Liver (tissue), 8 donors: ENCODE measurements at regions not wholly inside any gene's neighbourhood (a gene's known extent, or its start where the extent isn't known, plus 50 kb on each side); places are given as distances from the start of the nearest gene placed in this dataset.

Experiments
- DNase-seq: peaks from one replicate; pipeline ENCODE4 v3.0.0-alpha.2; 2017; ENCODE audit warnings: low spot score
- H3K27ac ChIP-seq, 2 donors: one replicate each; pipeline ENCODE4 v1.7.0; 2013; ENCODE audit warnings: inconsistent platforms in 2 of 2, low read length in 2 of 2, control low read depth in 1 of 2, low read depth in 1 of 2, mild to moderate bottlenecking in 1 of 2
- H3K27me3 ChIP-seq, 4 donors: one replicate each; pipeline versions ENCODE4 v1.6.1 to v1.7.0; 2013; ENCODE audit warnings: low read length in 3 of 4, inconsistent platforms in 1 of 4, mild to moderate bottlenecking in 1 of 4, moderate library complexity in 1 of 4; ENCODE audit not compliant: control insufficient read depth in 4 of 4, insufficient read depth in 4 of 4
- H3K36me3 ChIP-seq, 4 donors: one replicate each; pipeline versions ENCODE4 v1.6.1 to v1.7.0; 2013; ENCODE audit warnings: low read length in 3 of 4, mild to moderate bottlenecking in 3 of 4, low read depth in 1 of 4, moderate library complexity in 1 of 4; ENCODE audit not compliant: control insufficient read depth in 4 of 4, insufficient read depth in 3 of 4
- H3K4me1 ChIP-seq, 4 donors: one replicate each; pipeline versions ENCODE4 v1.6.1 to v1.7.0; 2013; ENCODE audit warnings: low read length in 3 of 4, mild to moderate bottlenecking in 3 of 4, moderate library complexity in 1 of 4; ENCODE audit not compliant: control insufficient read depth in 4 of 4, insufficient read depth in 4 of 4
- H3K4me3 ChIP-seq, 3 donors: one replicate each; pipeline versions ENCODE4 v1.6.1 to v1.7.0; 2013; ENCODE audit warnings: low read length in 3 of 3, control low read depth in 1 of 3, low read depth in 1 of 3, mild to moderate bottlenecking in 1 of 3
- H3K9ac ChIP-seq, 2 donors: one replicate each; pipeline ENCODE4 v1.7.0; 2013; ENCODE audit warnings: low read length in 2 of 2, mild to moderate bottlenecking in 2 of 2, moderate library complexity in 2 of 2, control low read depth in 1 of 2, low read depth in 1 of 2
- H3K9me3 ChIP-seq, 4 donors: one replicate each; pipeline versions ENCODE4 v1.6.1 to v1.7.0; 2013; ENCODE audit warnings: low read length in 3 of 4; ENCODE audit not compliant: control insufficient read depth in 4 of 4
- EGR1 ChIP-seq, 2 donors: IDR thresholded peaks; 2 replicates each; pipeline ENCODE4 v1.6.1; 2016 to 2018; ENCODE audit warnings: antibody characterized with exemption in 2 of 2, low read depth in 2 of 2
- FOXA1 ChIP-seq: IDR thresholded peaks from 2 replicates; pipeline ENCODE4 v1.6.1; 2016; ENCODE audit warnings: antibody characterized with exemption
- FOXA2 ChIP-seq: IDR thresholded peaks from 2 replicates; pipeline ENCODE4 v1.6.1; 2016; ENCODE audit warnings: antibody characterized with exemption
- GABPA ChIP-seq, 2 donors: IDR thresholded peaks in 1 of 2; conservative IDR thresholded peaks in 1 of 2; 2 replicates each; pipeline ENCODE4 v1.6.1; 2016; ENCODE audit warnings: antibody characterized with exemption in 2 of 2, mild to moderate bottlenecking in 1 of 2, moderate library complexity in 1 of 2
- HNF4A ChIP-seq, 2 donors: conservative IDR thresholded peaks; 2 replicates each; pipeline ENCODE4 v1.6.1; 2016; ENCODE audit warnings: antibody characterized with exemption in 2 of 2, mild to moderate bottlenecking in 2 of 2
- HNF4G ChIP-seq: IDR thresholded peaks from 2 replicates; pipeline ENCODE4 v1.6.1; 2016; ENCODE audit warnings: antibody characterized with exemption
- NR2F2 ChIP-seq: IDR thresholded peaks from 2 replicates; pipeline ENCODE4 v1.6.1; 2016; ENCODE audit warnings: antibody characterized with exemption
- RAD21 ChIP-seq, 2 donors: IDR thresholded peaks; 2 replicates each; pipeline ENCODE4 v1.6.1; 2016; ENCODE audit warnings: antibody characterized with exemption in 2 of 2, mild to moderate bottlenecking in 2 of 2
- REST ChIP-seq: IDR thresholded peaks from 2 replicates; pipeline ENCODE4 v1.6.1; 2016; ENCODE audit warnings: antibody characterized with exemption, mild to moderate bottlenecking
- RXRA ChIP-seq, 2 donors: IDR thresholded peaks; 2 replicates each; pipeline ENCODE4 v1.6.1; 2017 to 2018; ENCODE audit warnings: antibody characterized with exemption in 2 of 2, mild to moderate bottlenecking in 1 of 2
- SP1 ChIP-seq: IDR thresholded peaks from 2 replicates; pipeline ENCODE4 v1.6.1; 2018; ENCODE audit warnings: antibody characterized with exemption, mild to moderate bottlenecking
- TAF1 ChIP-seq: conservative IDR thresholded peaks from 2 replicates; pipeline ENCODE4 v1.6.1; 2016; ENCODE audit warnings: antibody characterized with exemption, mild to moderate bottlenecking
- YY1 ChIP-seq: IDR thresholded peaks from 2 replicates; pipeline ENCODE4 v1.6.1; 2016; ENCODE audit warnings: antibody characterized with exemption, mild to moderate bottlenecking
- WGBS: extraction: QIAGEN DNeasy Blood & Tissue Kit; methylation state at CpG from one replicate; pipeline ENCODE4 v1.1.7; 2013; 5-methylcytosine and 5-hydroxymethylcytosine counted together
- TF ChIP-seq, protein P1 (sequence below): IDR thresholded peaks from 2 replicates; pipeline ENCODE4 v1.6.1; 2016; ENCODE audit warnings: antibody characterized with exemption
- TF ChIP-seq, protein P2 (sequence below): IDR thresholded peaks from 2 replicates; pipeline ENCODE4 v1.6.1; 2016; ENCODE audit warnings: antibody characterized with exemption
- TF ChIP-seq, protein P3 (sequence below): IDR thresholded peaks from 2 replicates; pipeline ENCODE4 v1.6.1; 2016; ENCODE audit warnings: antibody characterized with exemption
- TF ChIP-seq, protein P4 (sequence below): fragments of 150-350 bp; IDR thresholded peaks from 2 replicates; pipeline ENCODE4 v1.5.1; 2017; ENCODE audit warnings: improper control_type of control experiment, low read depth, low read length; ENCODE audit not compliant: missing input control
- donor health status: healthy.
- donor health status: healthy.
- donor health status: healthy.
- donor health status: healthy.
- donor health status: healthy.

DNA sequence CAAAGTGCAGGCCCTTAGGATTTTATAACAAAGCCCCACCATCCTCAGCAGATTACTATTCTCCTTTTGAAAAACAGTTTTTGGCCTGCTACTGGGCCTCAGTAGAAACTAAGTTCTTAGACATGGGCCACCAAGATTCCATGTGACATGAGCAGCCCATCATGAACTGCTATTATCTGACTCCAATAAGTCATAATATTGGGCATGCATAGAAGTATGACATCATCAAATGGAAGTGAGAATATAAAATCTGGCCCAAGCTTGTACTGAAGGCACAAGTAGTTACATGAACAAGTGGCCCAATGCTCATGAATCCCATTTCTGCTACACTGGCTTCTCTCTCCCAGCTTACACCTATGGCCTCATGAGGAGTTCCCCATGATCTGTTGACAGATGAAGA is 404.8 kb downstream of the EPHA5 start:
- no peaks in the 10 kb centered on the region for H3K27me3 ChIP-seq
- H3K4me3 ChIP-seq, result no peak overlapping the region
- no peak for TF ChIP-seq GABPA (IDR thresholded peaks at IDR 0.05 in 1 of 2, conservative IDR thresholded peaks at IDR 0.05 in 1 of 2)
- TF ChIP-seq, protein P1, sequence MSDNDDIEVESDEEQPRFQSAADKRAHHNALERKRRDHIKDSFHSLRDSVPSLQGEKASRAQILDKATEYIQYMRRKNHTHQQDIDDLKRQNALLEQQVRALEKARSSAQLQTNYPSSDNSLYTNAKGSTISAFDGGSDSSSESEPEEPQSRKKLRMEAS, result no peak
- TF ChIP-seq RAD21 (IDR thresholded peaks at IDR 0.05), result no peak
- TF ChIP-seq, protein P2, sequence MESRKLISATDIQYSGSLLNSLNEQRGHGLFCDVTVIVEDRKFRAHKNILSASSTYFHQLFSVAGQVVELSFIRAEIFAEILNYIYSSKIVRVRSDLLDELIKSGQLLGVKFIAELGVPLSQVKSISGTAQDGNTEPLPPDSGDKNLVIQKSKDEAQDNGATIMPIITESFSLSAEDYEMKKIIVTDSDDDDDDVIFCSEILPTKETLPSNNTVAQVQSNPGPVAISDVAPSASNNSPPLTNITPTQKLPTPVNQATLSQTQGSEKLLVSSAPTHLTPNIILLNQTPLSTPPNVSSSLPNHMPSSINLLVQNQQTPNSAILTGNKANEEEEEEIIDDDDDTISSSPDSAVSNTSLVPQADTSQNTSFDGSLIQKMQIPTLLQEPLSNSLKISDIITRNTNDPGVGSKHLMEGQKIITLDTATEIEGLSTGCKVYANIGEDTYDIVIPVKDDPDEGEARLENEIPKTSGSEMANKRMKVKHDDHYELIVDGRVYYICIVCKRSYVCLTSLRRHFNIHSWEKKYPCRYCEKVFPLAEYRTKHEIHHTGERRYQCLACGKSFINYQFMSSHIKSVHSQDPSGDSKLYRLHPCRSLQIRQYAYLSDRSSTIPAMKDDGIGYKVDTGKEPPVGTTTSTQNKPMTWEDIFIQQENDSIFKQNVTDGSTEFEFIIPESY, result no peak
- TF ChIP-seq HNF4G, result no peak
- no peak for TF ChIP-seq RXRA (IDR thresholded peaks at IDR 0.05)
- no peak for TF ChIP-seq TAF1
- TF ChIP-seq FOXA2, result no peak
- no peak overlapping the region for H3K9ac ChIP-seq
- no peaks in the 10 kb centered on the region for H3K9me3 ChIP-seq
- no peak for DNase-seq
- H3K36me3 ChIP-seq, result no peaks in the 10 kb centered on the region
- H3K4me1 ChIP-seq, result no peaks in the 10 kb centered on the region
- no peak overlapping the region for H3K27ac ChIP-seq

DNA sequence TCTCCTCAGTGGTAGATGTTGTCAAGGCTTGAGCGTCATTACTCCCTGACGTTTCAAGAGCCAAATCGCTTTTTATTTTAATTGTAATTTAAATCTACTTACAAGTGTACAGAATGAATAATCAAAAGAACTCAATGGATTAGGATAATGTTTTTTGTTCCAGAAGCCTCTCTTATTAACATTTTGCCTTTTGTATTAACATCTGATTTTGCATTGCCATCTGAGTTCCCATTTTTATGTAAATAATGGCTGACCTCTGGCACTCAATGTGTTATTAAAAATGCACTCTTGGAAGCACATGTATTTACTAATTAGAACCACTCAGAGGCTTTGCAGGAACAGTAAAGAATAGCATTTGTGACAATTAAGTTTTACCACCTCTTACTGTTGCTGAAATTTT is 411.0 kb downstream of the EPHA5 start:
- H3K9ac ChIP-seq, result no peak overlapping the region
- H3K27me3 ChIP-seq, result no peaks in the 10 kb centered on the region
- H3K36me3 ChIP-seq, result no peaks in the 10 kb centered on the region
- TF ChIP-seq EGR1 (IDR thresholded peaks at IDR 0.05; ENCODE audit: low read depth in 2 of 2) (no peak), SP1 (no peak)
- TF ChIP-seq, protein P3, sequence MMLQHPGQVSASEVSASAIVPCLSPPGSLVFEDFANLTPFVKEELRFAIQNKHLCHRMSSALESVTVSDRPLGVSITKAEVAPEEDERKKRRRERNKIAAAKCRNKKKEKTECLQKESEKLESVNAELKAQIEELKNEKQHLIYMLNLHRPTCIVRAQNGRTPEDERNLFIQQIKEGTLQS, result no peak
- no peak for DNase-seq
- H3K9me3 ChIP-seq, result no peaks in the 10 kb centered on the region
- WGBS, result 49% methylated on average over 3 of the region's 3 CpGs
- no peak overlapping the region for H3K27ac ChIP-seq
- no peak overlapping the region for H3K4me3 ChIP-seq
- H3K4me1 ChIP-seq, result no peaks in the 10 kb centered on the region

DNA sequence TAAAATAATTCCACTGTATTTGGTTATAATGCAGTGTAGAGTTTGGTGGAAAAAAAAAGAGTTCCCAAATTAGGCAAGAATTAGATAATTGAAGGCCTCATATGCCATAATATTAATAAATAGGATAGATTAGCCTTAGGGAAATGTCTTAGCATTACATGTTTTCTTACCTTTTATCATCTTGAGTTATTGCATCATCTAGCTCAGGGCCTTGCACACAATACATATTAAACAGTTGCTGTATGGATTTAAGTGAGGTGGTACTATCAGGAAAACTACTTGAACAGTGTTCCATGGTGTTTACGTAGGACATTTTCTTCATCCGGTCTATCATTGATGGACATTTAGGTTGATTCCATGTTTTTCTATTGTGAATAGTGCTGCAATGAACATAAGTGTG is 419.4 kb downstream of the EPHA5 start:
- 94% methylated on average over 2 of the region's 2 CpGs for WGBS
- no peaks in the 10 kb centered on the region for H3K27me3 ChIP-seq
- TF ChIP-seq, protein P3, result no peak
- TF ChIP-seq REST (no peak), FOXA2 (no peak), RAD21 (IDR thresholded peaks at IDR 0.05) (no peak), NR2F2 (no peak), HNF4G (no peak), FOXA1 (no peak), HNF4A (conservative IDR thresholded peaks at IDR 0.05) (no peak), RXRA (IDR thresholded peaks at IDR 0.05) (no peak), YY1 (no peak), EGR1 (IDR thresholded peaks at IDR 0.05; ENCODE audit: low read depth in 2 of 2) (no peak)
- TF ChIP-seq, protein P2, result no peak
- TF ChIP-seq, protein P4, sequence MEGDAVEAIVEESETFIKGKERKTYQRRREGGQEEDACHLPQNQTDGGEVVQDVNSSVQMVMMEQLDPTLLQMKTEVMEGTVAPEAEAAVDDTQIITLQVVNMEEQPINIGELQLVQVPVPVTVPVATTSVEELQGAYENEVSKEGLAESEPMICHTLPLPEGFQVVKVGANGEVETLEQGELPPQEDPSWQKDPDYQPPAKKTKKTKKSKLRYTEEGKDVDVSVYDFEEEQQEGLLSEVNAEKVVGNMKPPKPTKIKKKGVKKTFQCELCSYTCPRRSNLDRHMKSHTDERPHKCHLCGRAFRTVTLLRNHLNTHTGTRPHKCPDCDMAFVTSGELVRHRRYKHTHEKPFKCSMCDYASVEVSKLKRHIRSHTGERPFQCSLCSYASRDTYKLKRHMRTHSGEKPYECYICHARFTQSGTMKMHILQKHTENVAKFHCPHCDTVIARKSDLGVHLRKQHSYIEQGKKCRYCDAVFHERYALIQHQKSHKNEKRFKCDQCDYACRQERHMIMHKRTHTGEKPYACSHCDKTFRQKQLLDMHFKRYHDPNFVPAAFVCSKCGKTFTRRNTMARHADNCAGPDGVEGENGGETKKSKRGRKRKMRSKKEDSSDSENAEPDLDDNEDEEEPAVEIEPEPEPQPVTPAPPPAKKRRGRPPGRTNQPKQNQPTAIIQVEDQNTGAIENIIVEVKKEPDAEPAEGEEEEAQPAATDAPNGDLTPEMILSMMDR, result no peak
- H3K9ac ChIP-seq, result no peak overlapping the region
- H3K4me1 ChIP-seq, result peaks cover 0 to 1% (median 0%) of the 10 kb centered on the region in 4 donors
- no peak for DNase-seq
- peaks cover 0 to 4% (median 0%) of the 10 kb centered on the region in 4 donors for H3K9me3 ChIP-seq
- no peak overlapping the region for H3K4me3 ChIP-seq
- H3K27ac ChIP-seq, result no peak overlapping the region
- H3K36me3 ChIP-seq, result no peaks in the 10 kb centered on the region
